ENCODE measurements at regions not wholly inside any gene's neighbourhood (a gene's known extent, or its start where the extent isn't known, plus 50 kb on each side); places are given as distances from the start of the nearest gene placed in this dataset.

DNA sequence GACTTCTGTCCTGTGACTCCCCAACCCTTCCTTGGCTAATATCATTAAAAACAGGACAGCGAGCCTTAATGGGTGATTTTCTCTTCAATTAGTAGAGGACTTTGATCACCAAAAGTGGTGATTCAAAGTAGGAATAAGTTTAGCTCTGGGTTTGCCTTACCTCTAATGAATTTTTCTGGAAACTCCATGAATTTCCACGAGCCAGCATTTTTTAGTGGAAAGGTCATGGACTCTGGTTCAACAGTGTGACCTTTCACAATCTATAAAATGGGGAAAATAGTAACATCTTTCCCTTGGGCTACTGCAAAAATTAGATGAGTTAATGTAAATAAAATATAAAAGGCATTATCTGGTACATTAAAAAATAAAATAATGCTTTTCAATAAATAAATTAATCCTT is 417.8 kb upstream of the NR2F2 start:
- Histone ChIP-seq H3K27ac (no peak overlapping the region), H3K4me1 (ENCODE audit: low read depth) (peaks cover 9% of the 10 kb centered on the region), H3K9me3 (ENCODE audit: low read depth) (no peaks in the 10 kb centered on the region), H3K4me3 (no peak overlapping the region), H3K27me3 (peaks cover 80% of the 10 kb centered on the region), H3K36me3 (no peaks in the 10 kb centered on the region)
- TF ChIP-seq, protein P1, sequence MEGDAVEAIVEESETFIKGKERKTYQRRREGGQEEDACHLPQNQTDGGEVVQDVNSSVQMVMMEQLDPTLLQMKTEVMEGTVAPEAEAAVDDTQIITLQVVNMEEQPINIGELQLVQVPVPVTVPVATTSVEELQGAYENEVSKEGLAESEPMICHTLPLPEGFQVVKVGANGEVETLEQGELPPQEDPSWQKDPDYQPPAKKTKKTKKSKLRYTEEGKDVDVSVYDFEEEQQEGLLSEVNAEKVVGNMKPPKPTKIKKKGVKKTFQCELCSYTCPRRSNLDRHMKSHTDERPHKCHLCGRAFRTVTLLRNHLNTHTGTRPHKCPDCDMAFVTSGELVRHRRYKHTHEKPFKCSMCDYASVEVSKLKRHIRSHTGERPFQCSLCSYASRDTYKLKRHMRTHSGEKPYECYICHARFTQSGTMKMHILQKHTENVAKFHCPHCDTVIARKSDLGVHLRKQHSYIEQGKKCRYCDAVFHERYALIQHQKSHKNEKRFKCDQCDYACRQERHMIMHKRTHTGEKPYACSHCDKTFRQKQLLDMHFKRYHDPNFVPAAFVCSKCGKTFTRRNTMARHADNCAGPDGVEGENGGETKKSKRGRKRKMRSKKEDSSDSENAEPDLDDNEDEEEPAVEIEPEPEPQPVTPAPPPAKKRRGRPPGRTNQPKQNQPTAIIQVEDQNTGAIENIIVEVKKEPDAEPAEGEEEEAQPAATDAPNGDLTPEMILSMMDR (IDR thresholded peaks at IDR 0.05; ENCODE audit: low read depth, low read length), result no peak
- DNase-seq (ENCODE audit: low read depth in 1 of 2, low spot score in 1 of 2), result no peak

DNA sequence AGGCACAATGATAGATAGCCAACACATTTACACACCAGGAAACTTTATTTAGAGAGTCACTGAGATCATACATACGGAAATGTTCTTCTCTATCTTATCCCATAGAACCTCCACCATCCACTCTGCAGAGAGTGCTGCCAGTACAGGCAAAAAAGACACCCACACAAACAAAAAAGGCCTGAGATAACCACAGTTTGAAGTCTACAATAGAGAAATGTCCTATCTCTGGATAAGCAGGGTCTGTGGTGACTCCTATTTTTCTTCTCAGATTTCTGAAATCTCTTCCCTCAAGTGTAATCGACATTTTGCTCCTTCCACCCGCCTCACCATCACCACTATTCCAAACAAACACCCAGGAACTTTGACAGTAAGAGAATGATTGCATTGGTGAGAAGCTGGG is 413.9 kb upstream of the NR2F2 start:
- DNase-seq (ENCODE audit: low read depth in 1 of 2, low spot score in 1 of 2), result no peak
- H3K4me1 ChIP-seq (ENCODE audit: low read depth), result peaks cover 8% of the 10 kb centered on the region
- no peak overlapping the region for H3K4me3 ChIP-seq
- TF ChIP-seq, protein P1 (IDR thresholded peaks at IDR 0.05; ENCODE audit: low read depth, low read length), result no peak
- H3K27me3 ChIP-seq, result peaks cover 48% of the 10 kb centered on the region
- no peaks in the 10 kb centered on the region for H3K36me3 ChIP-seq
- no peaks in the 10 kb centered on the region for H3K9me3 ChIP-seq (ENCODE audit: low read depth)
- no peak overlapping the region for H3K27ac ChIP-seq

DNA sequence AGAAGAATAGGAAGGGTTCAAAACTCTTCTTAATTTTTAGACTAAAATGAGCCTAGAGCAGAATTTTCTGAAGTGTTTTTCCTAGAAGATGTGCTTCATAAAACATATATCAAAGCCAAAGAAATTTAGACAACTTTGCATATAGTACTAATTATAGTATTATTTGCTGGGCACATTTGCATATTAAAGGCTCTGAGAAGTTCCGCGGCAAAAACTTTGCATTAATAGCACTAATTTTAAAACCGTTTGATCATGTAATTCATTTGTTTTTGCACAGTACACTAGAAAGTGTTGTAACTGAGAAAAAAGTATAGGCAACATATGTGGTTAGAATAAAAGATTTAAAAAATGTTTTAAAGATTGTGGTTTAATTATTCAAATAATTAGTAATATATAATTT is 412.0 kb upstream of the NR2F2 start:
- DNase-seq (ENCODE audit: low read depth in 1 of 2, low spot score in 1 of 2), result no peak
- H3K27me3 ChIP-seq, result peaks cover 36% of the 10 kb centered on the region
- H3K36me3 ChIP-seq, result no peaks in the 10 kb centered on the region
- H3K27ac ChIP-seq, result no peak overlapping the region
- no peak overlapping the region for H3K4me3 ChIP-seq
- TF ChIP-seq, protein P1 (IDR thresholded peaks at IDR 0.05; ENCODE audit: low read depth, low read length), result no peak
- H3K4me1 ChIP-seq (ENCODE audit: low read depth), result no peaks in the 10 kb centered on the region
- H3K9me3 ChIP-seq (ENCODE audit: low read depth), result no peaks in the 10 kb centered on the region

DNA sequence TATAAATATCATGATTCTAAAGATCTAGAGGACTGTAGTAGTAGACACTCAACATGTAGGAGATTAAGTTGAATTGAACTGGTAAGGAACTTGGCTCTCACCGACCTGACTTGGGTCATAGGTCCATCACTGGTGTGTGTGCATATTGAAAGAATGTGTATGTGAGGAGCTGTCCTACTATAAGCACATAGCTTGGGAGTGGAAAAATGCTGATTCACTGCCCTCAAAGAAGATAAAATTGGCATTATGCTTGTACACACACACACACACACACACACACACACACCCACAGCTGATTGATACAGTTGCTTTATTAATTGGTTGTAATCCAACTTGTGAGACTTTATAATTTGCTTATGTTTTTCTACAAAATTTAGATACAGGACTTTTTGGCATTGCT is 411.0 kb upstream of the NR2F2 start:
- TF ChIP-seq, protein P1 (IDR thresholded peaks at IDR 0.05; ENCODE audit: low read depth, low read length), result no peak
- peaks cover 37% of the 10 kb centered on the region for H3K27me3 ChIP-seq
- no peak overlapping the region for H3K27ac ChIP-seq
- H3K36me3 ChIP-seq, result no peaks in the 10 kb centered on the region
- H3K4me3 ChIP-seq, result no peak overlapping the region
- H3K9me3 ChIP-seq (ENCODE audit: low read depth), result no peaks in the 10 kb centered on the region
- H3K4me1 ChIP-seq (ENCODE audit: low read depth), result no peaks in the 10 kb centered on the region
- DNase-seq (ENCODE audit: low read depth in 1 of 2, low spot score in 1 of 2), result no peak

DNA sequence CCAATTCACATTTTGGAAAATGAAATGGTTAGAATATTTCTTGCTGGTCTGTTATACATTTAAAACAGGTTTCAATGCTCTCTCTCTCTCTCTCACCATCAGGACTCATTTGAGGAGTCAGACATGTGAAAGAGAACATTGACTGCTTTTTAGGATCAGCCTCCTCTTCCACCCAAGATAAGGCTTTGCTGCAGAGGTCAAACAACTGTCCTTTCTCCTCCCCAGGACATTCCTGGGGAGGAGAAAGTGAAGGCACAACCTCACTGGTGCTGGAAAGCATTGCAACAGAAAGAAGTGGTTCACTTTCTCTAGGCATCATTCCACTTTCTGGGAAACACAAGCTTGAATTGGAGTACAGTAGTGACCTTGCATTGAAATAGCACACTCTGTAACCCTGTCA is 409.1 kb upstream of the NR2F2 start:
- TF ChIP-seq, protein P1 (IDR thresholded peaks at IDR 0.05; ENCODE audit: low read depth, low read length), result no peak
- Histone ChIP-seq H3K4me1 (ENCODE audit: low read depth) (no peaks in the 10 kb centered on the region), H3K27ac (no peak overlapping the region), H3K27me3 (peaks cover 22% of the 10 kb centered on the region), H3K36me3 (no peaks in the 10 kb centered on the region), H3K9me3 (ENCODE audit: low read depth) (no peaks in the 10 kb centered on the region), H3K4me3 (no peak overlapping the region)
- DNase-seq (ENCODE audit: low read depth in 1 of 2, low spot score in 1 of 2), result no peak

DNA sequence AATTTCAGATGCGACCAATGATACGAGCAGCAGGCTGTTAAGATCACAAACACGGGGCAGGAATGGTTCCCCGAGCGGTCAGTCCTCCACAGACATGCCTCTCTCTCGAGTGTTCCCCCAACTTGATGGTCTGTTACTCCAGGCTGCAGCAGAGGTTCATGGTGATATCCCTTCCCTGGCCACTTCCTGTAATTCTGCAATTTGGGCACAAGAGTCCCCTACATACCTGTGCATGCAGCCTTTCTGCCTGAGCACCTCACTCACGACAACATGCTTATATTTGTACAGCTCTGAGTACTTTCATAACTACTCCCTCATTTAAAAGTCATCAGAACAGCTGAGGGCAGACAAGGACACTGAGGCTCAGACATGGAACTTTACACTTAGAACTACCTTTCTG is 408.1 kb upstream of the NR2F2 start:
- no peak for DNase-seq (ENCODE audit: low read depth in 1 of 2, low spot score in 1 of 2)
- no peak overlapping the region for H3K27ac ChIP-seq
- H3K4me1 ChIP-seq (ENCODE audit: low read depth), result no peaks in the 10 kb centered on the region
- H3K4me3 ChIP-seq, result no peak overlapping the region
- no peaks in the 10 kb centered on the region for H3K36me3 ChIP-seq
- peaks cover 22% of the 10 kb centered on the region for H3K27me3 ChIP-seq
- TF ChIP-seq, protein P1 (IDR thresholded peaks at IDR 0.05; ENCODE audit: low read depth, low read length), result no peak
- no peaks in the 10 kb centered on the region for H3K9me3 ChIP-seq (ENCODE audit: low read depth)

Measured in cardiac muscle cell (in vitro differentiated cells and primary cell).